K562 (cell line): ENCODE measurements at regions not wholly inside any gene's neighbourhood (a gene's known extent, or its start where the extent isn't known, plus 50 kb on each side); places are given as distances from the start of the nearest gene placed in this dataset.

ENCODE experiments used
- CREB5 ChIP-seq: fragments of 250-450 bp; sonication (Bioruptor Pico); IDR thresholded peaks from 2 replicates; pipeline ENCODE4 v1.5.0; 2020; ENCODE audit warnings: mild to moderate bottlenecking
- FOXK2 ChIP-seq, 2 experiments: fragments of 450-650 bp; IDR thresholded peaks in 1 of 2; conservative IDR thresholded peaks in 1 of 2; 2 replicates each; pipeline ENCODE4 v1.6.1; 2016; ENCODE audit warnings: low read depth in 2 of 2, mild to moderate bottlenecking in 1 of 2
- ID3 ChIP-seq, 2 experiments: fragments of 250-450 bp in 1 of 2; fragments of 450-650 bp in 1 of 2; sonication (Bioruptor Pico) in 1 of 2; IDR thresholded peaks; 2 replicates each; pipeline versions ENCODE4 v1.6.1 to v1.8.0; 2016 to 2021; ENCODE audit warnings: mild to moderate bottlenecking in 2 of 2, moderate library complexity in 2 of 2, missing compliant biosample characterization in 1 of 2, missing genetic modification characterization in 1 of 2
- JUND ChIP-seq, 2 experiments: IDR thresholded peaks; 2 replicates in 1 of 2; 3 replicates in 1 of 2; pipeline ENCODE4 v1.6.1; 2011; ENCODE audit warnings: borderline replicate concordance in 2 of 2, low read depth in 2 of 2, low read length in 2 of 2, improper control_type of control experiment in 1 of 2, missing biosample characterization in 1 of 2, missing genetic modification characterization in 1 of 2, missing genetic modification reagents in 1 of 2
- RREB1 ChIP-seq: fragments of 250-450 bp; sonication (Bioruptor Pico); IDR thresholded peaks from 2 replicates; pipeline ENCODE4 v1.4.0; 2020
- SMAD3 ChIP-seq: fragments of 450-650 bp; formaldehyde crosslinking; conservative IDR thresholded peaks from 2 replicates; pipeline ENCODE4 v1.4.0; 2020; ENCODE audit warnings: mild to moderate bottlenecking
- ZBTB8A ChIP-seq: fragments of 450-650 bp; IDR thresholded peaks from 2 replicates; pipeline ENCODE4 v1.6.1; 2018; ENCODE audit warnings: mild to moderate bottlenecking, moderate library complexity; ENCODE audit not compliant: partially characterized antibody
- ZNF253 ChIP-seq: fragments of 250-450 bp; sonication (Bioruptor Pico); conservative IDR thresholded peaks from 2 replicates; pipeline ENCODE4 v1.6.1; 2021; ENCODE audit warnings: mild to moderate bottlenecking
- ZNF589 ChIP-seq: fragments of 200-800 bp; sonication (Bioruptor generic); IDR thresholded peaks from 2 replicates; pipeline ENCODE4 v1.6.1; 2016; ENCODE audit warnings: low read depth, missing genetic modification characterization, missing compliant biosample characterization
- ZNF699 ChIP-seq: fragments of 250-450 bp; sonication (Bioruptor Pico); IDR thresholded peaks from 2 replicates; pipeline ENCODE4 v1.8.0; 2021; ENCODE audit warnings: mild to moderate bottlenecking, moderate library complexity; ENCODE audit not compliant: insufficient replicate concordance
- ZNF780A ChIP-seq: fragments of 250-450 bp; sonication (Bioruptor Pico); IDR thresholded peaks from 2 replicates; pipeline ENCODE4 v1.5.0; 2021; ENCODE audit warnings: mild to moderate bottlenecking
- TF ChIP-seq, protein P1 (sequence below): fragments of 250-450 bp; sonication (Bioruptor Pico); IDR thresholded peaks from 2 replicates; pipeline ENCODE4 v1.4.0; 2020; ENCODE audit warnings: mild to moderate bottlenecking, moderate library complexity
- TF ChIP-seq, protein P2 (sequence below), 2 experiments: fragments of 200-800 bp in 1 of 2; sonication (Bioruptor generic) in 1 of 2; sonication (generic) in 1 of 2; formaldehyde crosslinking in 1 of 2; IDR thresholded peaks in 1 of 2; conservative IDR thresholded peaks in 1 of 2; 2 replicates each; pipeline versions ENCODE4 v1.5.0 to v1.6.1; 2016 to 2020; ENCODE audit warnings: missing compliant biosample characterization in 1 of 2, missing genetic modification characterization in 1 of 2, missing genetic modification reagents in 1 of 2

DNA sequence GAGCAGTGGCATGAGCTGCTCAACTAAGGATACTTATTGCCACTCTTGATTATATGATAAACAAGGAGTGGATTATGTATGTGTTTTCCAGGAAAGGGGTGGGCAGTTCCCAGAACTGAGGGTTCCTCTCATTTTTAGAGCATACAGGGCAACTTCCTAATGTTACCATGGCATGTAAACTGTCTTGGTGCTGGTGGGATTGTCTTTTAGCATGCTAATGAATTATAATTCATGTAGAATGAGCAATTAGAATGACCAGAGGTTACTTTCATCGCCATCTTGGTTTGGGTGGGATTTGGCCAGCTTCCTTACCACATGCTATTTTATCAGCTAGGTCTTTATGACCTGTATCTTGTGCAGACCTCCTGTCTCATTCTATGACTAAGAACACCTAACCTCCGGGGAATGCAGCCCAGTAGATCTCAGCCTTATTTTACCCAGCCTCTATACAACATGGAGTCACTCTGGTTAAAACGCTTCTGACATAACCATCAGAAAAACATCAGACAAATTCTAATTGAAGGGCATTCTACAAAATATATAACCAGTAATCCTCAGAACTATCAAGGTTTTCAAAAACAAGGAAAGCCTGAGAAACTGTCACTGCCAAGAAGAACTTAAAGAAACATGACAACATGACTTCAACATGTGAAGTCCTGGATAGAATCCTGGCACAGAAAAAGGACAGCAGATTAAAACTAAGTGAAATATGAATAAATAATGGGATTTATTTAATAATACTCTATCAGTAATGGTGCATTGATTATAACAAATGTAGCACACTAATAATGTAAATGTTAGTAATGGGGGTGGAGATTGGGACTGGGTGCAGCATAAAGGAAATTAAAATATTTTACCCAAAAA, 365.0 kb downstream of the SEMA3D start (continued):
- TF ChIP-seq RREB1, result peak; percentile 85; the same call in 1 of the 2 replicates
- TF ChIP-seq ZNF780A (CRISPR knock-in tag), result no peak
- TF ChIP-seq, protein P1, sequence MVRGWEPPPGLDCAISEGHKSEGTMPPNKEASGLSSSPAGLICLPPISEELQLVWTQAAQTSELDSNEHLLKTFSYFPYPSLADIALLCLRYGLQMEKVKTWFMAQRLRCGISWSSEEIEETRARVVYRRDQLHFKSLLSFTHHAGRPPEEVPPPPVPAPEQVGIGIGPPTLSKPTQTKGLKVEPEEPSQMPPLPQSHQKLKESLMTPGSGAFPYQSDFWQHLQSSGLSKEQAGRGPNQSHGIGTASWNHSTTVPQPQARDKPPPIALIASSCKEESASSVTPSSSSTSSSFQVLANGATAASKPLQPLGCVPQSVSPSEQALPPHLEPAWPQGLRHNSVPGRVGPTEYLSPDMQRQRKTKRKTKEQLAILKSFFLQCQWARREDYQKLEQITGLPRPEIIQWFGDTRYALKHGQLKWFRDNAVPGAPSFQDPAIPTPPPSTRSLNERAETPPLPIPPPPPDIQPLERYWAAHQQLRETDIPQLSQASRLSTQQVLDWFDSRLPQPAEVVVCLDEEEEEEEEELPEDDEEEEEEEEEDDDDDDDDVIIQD (CRISPR knock-in tag), result peak; percentile 78; the same call in 1 of the 2 replicates
- TF ChIP-seq ZNF253, result peak; percentile 74; the same call in 1 of the 2 replicates
- TF ChIP-seq ZNF699 (CRISPR knock-in tag), result peak; percentile 88
- peak; percentile 84 for TF ChIP-seq CREB5
- peak; percentile 99 for TF ChIP-seq ZNF589 (CRISPR knock-in tag)
- peak; percentile 52; the same call in 1 of the 2 replicates for TF ChIP-seq JUND (IDR thresholded peaks at IDR 0.05; ENCODE audit: borderline replicate concordance, low read depth, low read length)
- peak; percentile 83; the same call in 2 of the 3 replicates for TF ChIP-seq JUND (tag; IDR thresholded peaks at IDR 0.05; ENCODE audit: borderline replicate concordance, low read depth, low read length)
- TF ChIP-seq ZBTB8A, result no peak
- peak; percentile 93 for TF ChIP-seq SMAD3
- TF ChIP-seq FOXK2 (conservative IDR thresholded peaks at IDR 0.05 in 1 of 2, IDR thresholded peaks at IDR 0.05 in 1 of 2; ENCODE audit: low read depth in 2 of 2), result peak; percentile 62 to 68; a peak in 3 of 4 replicates
- peak; percentile 86; the same call in 1 of the 2 replicates for TF ChIP-seq ID3 (CRISPR knock-in tag; IDR thresholded peaks at IDR 0.05)
- TF ChIP-seq ID3 (tag; IDR thresholded peaks at IDR 0.05), result peak; percentile 98
- TF ChIP-seq, protein P2, sequence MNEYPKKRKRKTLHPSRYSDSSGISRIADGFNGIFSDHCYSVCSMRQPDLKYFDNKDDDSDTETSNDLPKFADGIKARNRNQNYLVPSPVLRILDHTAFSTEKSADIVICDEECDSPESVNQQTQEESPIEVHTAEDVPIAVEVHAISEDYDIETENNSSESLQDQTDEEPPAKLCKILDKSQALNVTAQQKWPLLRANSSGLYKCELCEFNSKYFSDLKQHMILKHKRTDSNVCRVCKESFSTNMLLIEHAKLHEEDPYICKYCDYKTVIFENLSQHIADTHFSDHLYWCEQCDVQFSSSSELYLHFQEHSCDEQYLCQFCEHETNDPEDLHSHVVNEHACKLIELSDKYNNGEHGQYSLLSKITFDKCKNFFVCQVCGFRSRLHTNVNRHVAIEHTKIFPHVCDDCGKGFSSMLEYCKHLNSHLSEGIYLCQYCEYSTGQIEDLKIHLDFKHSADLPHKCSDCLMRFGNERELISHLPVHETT (CRISPR knock-in tag; conservative IDR thresholded peaks at IDR 0.05 in 1 of 2, IDR thresholded peaks at IDR 0.05 in 1 of 2), result peak in 1 of 2 experiments; percentile 97; a peak in 2 of 4 replicates
